Stimulated activated CD4-positive, alpha-beta T cell treated with anti-CD3 and anti-CD28 coated beads, TNF-alpha, amount 100 ng/mL, for 24 hours (primary cell): ENCODE measurements at regions not wholly inside any gene's neighbourhood (a gene's known extent, or its start where the extent isn't known, plus 50 kb on each side); places are given as distances from the start of the nearest gene placed in this dataset.
"Not testable (repeated sequence)": the region's sequence is repeated elsewhere in the genome, so short reads cannot be mapped to it uniquely, and the experiment has no call there.

ENCODE experiments used
- DNase-seq, 3 experiments: peaks; one replicate each; pipeline ENCODE4 v3.0.0-alpha.2; 2020; ENCODE audit warnings: low read depth in 3 of 3

DNA sequence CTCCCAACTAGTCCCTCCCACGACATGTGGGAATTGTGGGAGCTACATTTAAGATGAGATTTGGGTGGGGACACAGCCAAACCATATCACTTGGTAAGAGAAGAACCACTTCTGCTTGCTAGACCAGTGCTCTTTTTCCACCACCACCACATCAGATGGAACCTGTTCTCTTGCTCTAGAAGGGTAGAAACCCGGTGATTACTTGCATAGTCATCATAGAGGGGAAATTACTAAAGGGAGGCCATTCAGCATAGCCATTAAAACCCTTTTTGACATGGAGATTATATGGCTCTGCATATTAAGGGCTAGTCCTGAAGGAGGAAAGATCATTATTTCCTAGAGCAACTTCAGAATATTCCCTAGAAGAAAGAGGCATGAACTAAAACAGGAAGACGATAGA, 1188.0 kb downstream of the CDH11 start:
- DNase-seq, result no peak

- DNase-seq, result no peak
Observed at GRCh38 chr16:63928421-63928820, 1193.4 kb downstream of the CDH11 start.

DNA sequence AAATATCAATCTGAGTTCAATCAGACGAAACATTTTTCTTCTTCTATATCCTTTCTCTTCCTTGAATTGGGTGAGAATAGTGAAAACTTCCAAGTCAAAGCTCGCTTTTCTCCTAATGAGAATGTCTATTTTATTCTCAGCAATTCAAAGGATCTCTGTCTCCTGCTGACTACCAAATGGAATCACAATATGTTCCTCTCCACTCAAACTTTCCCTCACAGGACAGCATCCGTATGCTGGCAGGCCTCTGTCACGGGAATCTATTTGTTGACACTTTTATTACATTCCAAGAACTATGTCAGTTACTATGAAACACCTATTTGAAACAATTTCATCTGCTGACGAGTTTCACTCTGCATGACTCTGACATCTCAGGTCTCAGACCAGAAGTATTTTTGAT, 1196.6 kb downstream of the CDH11 start:
- DNase-seq, result no peak

GRCh38 chr16:63922560-63922959, 1199.3 kb downstream of the CDH11 start:
- DNase-seq, result no peak

GRCh38 chr16:63921737-63922295, 1200.0 kb downstream of the CDH11 start:
- DNase-seq, result no peak

DNA sequence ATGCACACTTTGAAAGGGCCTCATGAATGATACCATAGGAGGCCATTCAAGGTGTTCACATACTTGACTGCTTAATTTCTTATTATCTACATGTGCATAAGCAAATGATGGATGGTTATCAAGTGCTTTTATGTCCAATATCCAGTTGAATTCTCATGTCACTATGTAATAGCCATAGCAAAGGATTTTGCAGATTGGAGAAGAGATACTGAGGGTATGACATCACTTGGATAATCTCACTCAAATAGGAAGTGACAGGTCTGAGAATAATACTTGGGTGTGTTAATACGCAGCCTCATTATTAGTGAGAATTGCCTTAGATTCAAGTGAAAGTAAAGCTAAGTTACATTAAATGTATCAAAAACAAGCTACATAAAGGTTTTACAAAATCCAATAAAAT, 1208.6 kb downstream of the CDH11 start:
- DNase-seq, result no peak

- no peak for DNase-seq
Observed at GRCh38 chr16:63907251-63907650, 1214.6 kb downstream of the CDH11 start.

DNA sequence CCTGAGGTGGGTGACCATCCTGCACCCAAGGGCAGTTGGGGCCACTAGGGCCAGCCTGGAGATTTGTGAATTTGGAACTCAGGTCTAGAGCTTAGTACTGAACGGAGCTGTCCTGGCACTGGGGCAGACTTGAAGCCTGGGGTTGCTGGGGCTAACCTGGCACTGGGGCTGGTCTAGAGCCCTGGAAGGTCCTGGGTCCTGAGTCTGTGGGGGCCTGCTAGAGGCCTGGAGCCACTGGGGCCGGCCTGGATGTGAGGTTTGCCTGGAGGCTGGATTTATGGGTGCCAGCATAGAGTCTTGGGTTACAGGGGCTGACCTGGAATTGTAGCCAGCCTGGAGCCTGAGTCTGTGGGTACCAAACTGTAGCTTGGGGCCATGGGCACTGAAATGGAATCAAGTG, 1216.9 kb downstream of the CDH11 start:
- DNase-seq, result no peak

GRCh38 chr16:63904182-63904581, 1217.7 kb downstream of the CDH11 start:
- no peak for DNase-seq

DNA sequence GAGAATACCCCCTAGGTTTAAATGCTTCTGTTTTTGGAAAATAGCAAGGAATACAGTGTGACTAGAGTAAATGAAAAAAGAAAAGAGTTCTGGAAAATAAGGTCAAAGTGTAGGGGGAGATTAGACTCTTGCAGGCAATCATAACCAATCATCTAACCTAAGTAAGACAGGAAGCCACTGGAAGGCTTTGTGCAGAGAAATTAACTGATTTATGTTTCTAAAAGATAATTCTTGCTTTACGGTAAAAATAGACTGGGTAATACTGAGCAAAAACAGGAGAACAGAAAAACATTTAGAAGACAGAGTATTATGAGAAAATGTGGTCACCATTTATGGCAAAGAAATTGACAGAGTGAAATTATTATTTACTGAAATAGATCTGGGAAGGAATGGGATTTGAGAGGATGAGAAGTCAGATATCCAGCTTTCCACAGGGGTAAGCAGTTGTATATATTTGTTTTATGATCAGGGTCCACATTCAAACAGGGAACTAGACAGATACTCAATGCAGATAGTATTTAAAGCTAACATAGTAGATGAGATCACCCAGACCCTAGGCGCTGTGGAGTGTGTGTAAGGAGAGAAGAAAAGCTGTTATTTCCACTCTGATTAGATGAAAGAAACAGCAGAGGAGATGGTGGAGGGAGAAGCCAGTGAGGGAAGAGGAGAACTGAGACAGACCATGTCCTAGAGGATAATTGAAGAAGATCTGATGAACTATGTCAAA, 1225.3 kb downstream of the CDH11 start:
- DNase-seq, result no peak

- DNase-seq, result no peak
Observed at GRCh38 chr16:63890723-63891122, 1231.1 kb downstream of the CDH11 start.

DNA sequence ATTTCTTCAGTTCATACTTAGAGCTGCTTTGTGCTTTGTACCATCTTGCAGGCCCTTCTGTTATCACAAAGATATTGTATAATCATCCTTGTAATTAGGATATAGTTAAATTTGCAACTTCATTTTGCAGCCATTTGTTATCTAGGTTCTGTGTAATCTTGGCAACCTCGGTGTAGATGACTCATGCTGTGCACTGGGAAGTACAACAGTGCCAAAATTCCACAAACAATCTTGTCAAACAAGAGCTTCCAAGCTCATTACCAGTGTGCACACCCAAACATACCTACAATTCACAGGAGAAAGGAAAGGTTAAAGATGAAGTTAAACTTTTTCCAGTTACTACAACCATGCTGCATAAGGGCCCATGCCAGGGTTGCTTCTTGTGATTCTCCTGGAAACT, 1231.8 kb downstream of the CDH11 start:
- no peak for DNase-seq

- DNase-seq, result no peak
Observed at GRCh38 chr16:63883091-63883490, 1238.8 kb downstream of the CDH11 start.

DNA sequence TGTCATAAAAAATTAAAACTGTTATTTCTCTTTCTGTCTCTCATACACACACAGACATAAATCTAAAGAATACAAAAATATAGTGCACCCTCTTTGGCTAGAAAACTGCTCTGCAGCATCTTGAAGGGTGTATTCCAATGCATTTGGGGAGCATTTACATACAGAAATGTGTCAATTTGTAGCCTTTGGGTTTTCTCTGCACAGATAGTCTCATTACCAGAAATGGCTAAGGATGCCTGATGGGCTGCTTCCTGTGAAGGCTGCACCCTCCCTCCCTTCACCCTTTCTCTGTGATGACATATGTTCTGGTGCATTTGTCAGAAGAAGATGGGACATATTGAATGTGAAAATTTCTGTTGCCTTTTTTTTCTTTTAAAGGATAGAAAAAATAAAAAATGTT, 1239.3 kb downstream of the CDH11 start:
- DNase-seq, result no peak

DNA sequence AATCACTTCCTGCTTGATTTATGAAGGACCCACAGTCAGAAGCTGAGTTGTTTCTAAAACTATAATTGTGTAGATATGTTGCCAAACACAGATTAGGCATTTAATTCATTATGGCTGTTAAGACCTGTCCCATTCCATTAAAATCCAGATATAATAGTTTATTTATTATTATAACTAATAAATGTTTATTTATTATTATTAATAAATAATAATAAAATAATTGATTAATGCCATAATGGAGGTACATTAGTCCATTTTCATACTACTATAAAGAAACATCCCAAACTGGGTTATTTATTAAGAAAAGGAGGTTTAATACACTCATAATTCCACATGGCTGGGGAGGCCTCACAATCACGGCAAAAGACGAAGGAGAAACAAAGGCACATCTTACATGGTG, 1240.9 kb downstream of the CDH11 start:
- no peak for DNase-seq

GRCh38 chr16:63877401-63877800, 1244.5 kb downstream of the CDH11 start:
- no peak for DNase-seq

- no peak for DNase-seq
Observed at GRCh38 chr16:63876103-63876502, 1245.8 kb downstream of the CDH11 start.

GRCh38 chr16:63860700-63861099, 1261.2 kb downstream of the CDH11 start:
- not testable (repeated sequence) for DNase-seq

DNA sequence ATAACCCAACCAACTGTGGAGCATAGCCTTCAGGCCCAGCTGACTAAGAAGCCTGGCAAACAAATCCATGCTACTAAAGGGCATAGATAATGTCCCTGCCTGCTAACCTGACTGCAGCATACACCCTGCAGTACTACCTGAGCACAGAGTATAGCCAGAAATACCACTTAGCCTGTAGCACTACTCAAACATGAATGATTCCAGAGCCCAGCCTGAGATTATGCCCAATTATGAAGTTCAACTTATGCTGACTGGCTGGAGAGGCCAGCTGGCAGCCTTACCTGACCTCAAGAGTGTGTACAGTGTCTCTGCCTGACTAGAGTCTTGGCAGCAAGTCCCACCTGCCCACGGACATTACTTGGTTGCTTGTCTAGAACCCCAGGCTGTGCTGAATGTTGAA, 1265.3 kb downstream of the CDH11 start:
- DNase-seq, result no peak

DNA sequence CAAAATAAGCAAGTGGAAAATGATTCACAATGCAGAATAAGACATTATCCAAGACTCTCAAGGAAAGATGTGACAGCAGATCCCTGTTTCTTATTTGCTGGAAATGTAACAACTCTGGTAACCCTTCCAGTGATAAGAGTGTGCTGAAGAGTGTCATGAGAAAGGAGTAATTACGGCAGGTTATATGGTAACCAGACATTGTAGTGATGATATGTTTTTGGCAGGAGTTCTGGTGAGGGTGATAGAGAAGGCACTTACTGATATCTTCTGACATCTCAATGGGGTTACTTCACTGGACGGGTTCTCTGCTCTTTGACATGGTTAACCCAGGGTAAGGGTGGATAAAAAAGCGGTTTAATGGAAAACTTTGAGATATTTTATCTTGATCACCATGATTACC, 1270.9 kb downstream of the CDH11 start:
- no peak for DNase-seq

- no peak for DNase-seq
Observed at GRCh38 chr16:63841271-63841670, 1280.6 kb downstream of the CDH11 start.

- DNase-seq, result no peak
Observed at GRCh38 chr16:63830061-63830460, 1291.8 kb downstream of the CDH11 start.

- DNase-seq, result no peak
Observed at GRCh38 chr16:63822818-63823217, 1299.0 kb downstream of the CDH11 start.

GRCh38 chr16:63816276-63816675, 1305.6 kb downstream of the CDH11 start:
- DNase-seq, result no peak
